Ovary (tissue), 3 donors: ENCODE measurements at regions not wholly inside any gene's neighbourhood (a gene's known extent, or its start where the extent isn't known, plus 50 kb on each side); places are given as distances from the start of the nearest gene placed in this dataset.

ENCODE experiments used
- POLR2A ChIP-seq: fragments of 450-650 bp; IDR thresholded peaks from one replicate; pipeline ENCODE4 v1.6.1; 2017; ENCODE audit warnings: antibody characterized with exemption, mild to moderate bottlenecking, moderate library complexity
- TF ChIP-seq, protein P1 (sequence below), 3 donors: fragments of 450-650 bp in 2 of 3; fragments of 200-600 bp in 1 of 3; IDR thresholded peaks; one replicate each; pipeline versions ENCODE4 v1.5.1 to v1.8.0; 2016 to 2022; ENCODE audit warnings: antibody characterized with exemption in 3 of 3, mild to moderate bottlenecking in 1 of 3
- donor health status: DM: no; HTN: no; CAD: no.

GRCh38 chrX:131782646-131783045 lies 238.8 kb downstream of the OR13H1 start:
- TF ChIP-seq, protein P1, sequence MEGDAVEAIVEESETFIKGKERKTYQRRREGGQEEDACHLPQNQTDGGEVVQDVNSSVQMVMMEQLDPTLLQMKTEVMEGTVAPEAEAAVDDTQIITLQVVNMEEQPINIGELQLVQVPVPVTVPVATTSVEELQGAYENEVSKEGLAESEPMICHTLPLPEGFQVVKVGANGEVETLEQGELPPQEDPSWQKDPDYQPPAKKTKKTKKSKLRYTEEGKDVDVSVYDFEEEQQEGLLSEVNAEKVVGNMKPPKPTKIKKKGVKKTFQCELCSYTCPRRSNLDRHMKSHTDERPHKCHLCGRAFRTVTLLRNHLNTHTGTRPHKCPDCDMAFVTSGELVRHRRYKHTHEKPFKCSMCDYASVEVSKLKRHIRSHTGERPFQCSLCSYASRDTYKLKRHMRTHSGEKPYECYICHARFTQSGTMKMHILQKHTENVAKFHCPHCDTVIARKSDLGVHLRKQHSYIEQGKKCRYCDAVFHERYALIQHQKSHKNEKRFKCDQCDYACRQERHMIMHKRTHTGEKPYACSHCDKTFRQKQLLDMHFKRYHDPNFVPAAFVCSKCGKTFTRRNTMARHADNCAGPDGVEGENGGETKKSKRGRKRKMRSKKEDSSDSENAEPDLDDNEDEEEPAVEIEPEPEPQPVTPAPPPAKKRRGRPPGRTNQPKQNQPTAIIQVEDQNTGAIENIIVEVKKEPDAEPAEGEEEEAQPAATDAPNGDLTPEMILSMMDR (IDR thresholded peaks at IDR 0.05), result no peak
- no peak for TF ChIP-seq POLR2A
